ENCODE measurements at regions not wholly inside any gene's neighbourhood (a gene's known extent, or its start where the extent isn't known, plus 50 kb on each side); places are given as distances from the start of the nearest gene placed in this dataset.

- Histone ChIP-seq H3K9me3 (ENCODE audit: control insufficient read depth, insufficient read depth, low read length) (no peaks in the 10 kb centered on the region), H3K4me1 (ENCODE audit: control insufficient read depth, insufficient read depth, low read length) (0 out of 2 replicates have a peak, but pooled peaks cover 2% of the 10 kb centered on the region), H3K4me3 (ENCODE audit: low read length) (no peak overlapping the region), H3K27me3 (ENCODE audit: control insufficient read depth, insufficient read depth, low read length) (no peaks in the 10 kb centered on the region), H3K36me3 (ENCODE audit: control insufficient read depth, insufficient read depth, low read length) (no peaks in the 10 kb centered on the region), H3K27ac (ENCODE audit: low read length) (no peak overlapping the region)
- DNase-seq (ENCODE audit: low read depth, low spot score): no peak
- no CpG with 5 or more reads among the region's 25 CpGs for WGBS (ENCODE audit: insufficient coverage, insufficient read length)
These were observed 192.2 kb upstream of the C14orf180 start for GRCh38 chr14:104387022-104388010.

GRCh38 chr14:104388011-104388521 is 191.5 kb upstream of the C14orf180 start:
- no peaks in the 10 kb centered on the region for H3K27me3 ChIP-seq (ENCODE audit: control insufficient read depth, insufficient read depth, low read length)
- H3K36me3 ChIP-seq (ENCODE audit: control insufficient read depth, insufficient read depth, low read length): no peaks in the 10 kb centered on the region
- H3K4me3 ChIP-seq (ENCODE audit: low read length): no peak overlapping the region
- no peaks in the 10 kb centered on the region for H3K9me3 ChIP-seq (ENCODE audit: control insufficient read depth, insufficient read depth, low read length)
- H3K27ac ChIP-seq (ENCODE audit: low read length): no peak overlapping the region
- H3K4me1 ChIP-seq (ENCODE audit: control insufficient read depth, insufficient read depth, low read length): 0 out of 2 replicates have a peak, but pooled peaks cover 2% of the 10 kb centered on the region
- no CpG with 5 or more reads among the region's 28 CpGs for WGBS (ENCODE audit: insufficient coverage, insufficient read length)
- no peak for DNase-seq (ENCODE audit: low read depth, low spot score)

- H3K9me3 ChIP-seq (ENCODE audit: control insufficient read depth, insufficient read depth, low read length): no peaks in the 10 kb centered on the region
- WGBS (ENCODE audit: insufficient coverage, insufficient read length): no CpG with 5 or more reads among the region's 28 CpGs
- DNase-seq (ENCODE audit: low read depth, low spot score): no peak
- no peak overlapping the region for H3K4me3 ChIP-seq (ENCODE audit: low read length)
- H3K36me3 ChIP-seq (ENCODE audit: control insufficient read depth, insufficient read depth, low read length): no peaks in the 10 kb centered on the region
- H3K27me3 ChIP-seq (ENCODE audit: control insufficient read depth, insufficient read depth, low read length): no peaks in the 10 kb centered on the region
- 0 out of 2 replicates have a peak, but pooled peaks cover 2% of the 10 kb centered on the region for H3K4me1 ChIP-seq (ENCODE audit: control insufficient read depth, insufficient read depth, low read length)
- H3K27ac ChIP-seq (ENCODE audit: low read length): no peak overlapping the region
These were observed 190.8 kb upstream of the C14orf180 start for GRCh38 chr14:104388541-104389325.

- DNase-seq (ENCODE audit: low read depth, low spot score): no peak
- H3K36me3 ChIP-seq (ENCODE audit: control insufficient read depth, insufficient read depth, low read length): no peaks in the 10 kb centered on the region
- no peak overlapping the region for H3K4me3 ChIP-seq (ENCODE audit: low read length)
- no peak overlapping the region for H3K27ac ChIP-seq (ENCODE audit: low read length)
- H3K4me1 ChIP-seq (ENCODE audit: control insufficient read depth, insufficient read depth, low read length): 0 out of 2 replicates have a peak, but pooled peaks cover 2% of the 10 kb centered on the region
- H3K27me3 ChIP-seq (ENCODE audit: control insufficient read depth, insufficient read depth, low read length): no peaks in the 10 kb centered on the region
- no peaks in the 10 kb centered on the region for H3K9me3 ChIP-seq (ENCODE audit: control insufficient read depth, insufficient read depth, low read length)
- WGBS (ENCODE audit: insufficient coverage, insufficient read length): no CpG with 5 or more reads among the region's 28 CpGs
These were observed 190.0 kb upstream of the C14orf180 start for GRCh38 chr14:104389326-104390220.

GRCh38 chr14:104390221-104390931 is 189.2 kb upstream of the C14orf180 start:
- Histone ChIP-seq H3K9me3 (ENCODE audit: control insufficient read depth, insufficient read depth, low read length) (no peaks in the 10 kb centered on the region), H3K27ac (ENCODE audit: low read length) (no peak overlapping the region), H3K4me3 (ENCODE audit: low read length) (no peak overlapping the region), H3K27me3 (ENCODE audit: control insufficient read depth, insufficient read depth, low read length) (no peaks in the 10 kb centered on the region), H3K4me1 (ENCODE audit: control insufficient read depth, insufficient read depth, low read length) (no peaks in the 10 kb centered on the region), H3K36me3 (ENCODE audit: control insufficient read depth, insufficient read depth, low read length) (no peaks in the 10 kb centered on the region)
- DNase-seq (ENCODE audit: low read depth, low spot score): no peak
- WGBS (ENCODE audit: insufficient coverage, insufficient read length): no CpG with 5 or more reads among the region's 27 CpGs

GRCh38 chr14:104390941-104391901 is 188.3 kb upstream of the C14orf180 start:
- no peak overlapping the region for H3K27ac ChIP-seq (ENCODE audit: low read length)
- H3K9me3 ChIP-seq (ENCODE audit: control insufficient read depth, insufficient read depth, low read length): no peaks in the 10 kb centered on the region
- WGBS (ENCODE audit: insufficient coverage, insufficient read length): no CpG with 5 or more reads among the region's 33 CpGs
- DNase-seq (ENCODE audit: low read depth, low spot score): no peak
- no peaks in the 10 kb centered on the region for H3K4me1 ChIP-seq (ENCODE audit: control insufficient read depth, insufficient read depth, low read length)
- no peaks in the 10 kb centered on the region for H3K36me3 ChIP-seq (ENCODE audit: control insufficient read depth, insufficient read depth, low read length)
- no peak overlapping the region for H3K4me3 ChIP-seq (ENCODE audit: low read length)
- H3K27me3 ChIP-seq (ENCODE audit: control insufficient read depth, insufficient read depth, low read length): no peaks in the 10 kb centered on the region

GRCh38 chr14:104392001-104392395 is 187.6 kb upstream of the C14orf180 start:
- no peak for DNase-seq (ENCODE audit: low read depth, low spot score)
- H3K9me3 ChIP-seq (ENCODE audit: control insufficient read depth, insufficient read depth, low read length): no peaks in the 10 kb centered on the region
- H3K27me3 ChIP-seq (ENCODE audit: control insufficient read depth, insufficient read depth, low read length): no peaks in the 10 kb centered on the region
- H3K27ac ChIP-seq (ENCODE audit: low read length): no peak overlapping the region
- H3K36me3 ChIP-seq (ENCODE audit: control insufficient read depth, insufficient read depth, low read length): no peaks in the 10 kb centered on the region
- WGBS (ENCODE audit: insufficient coverage, insufficient read length): no CpG with 5 or more reads among the region's 6 CpGs
- no peak overlapping the region for H3K4me3 ChIP-seq (ENCODE audit: low read length)
- no peaks in the 10 kb centered on the region for H3K4me1 ChIP-seq (ENCODE audit: control insufficient read depth, insufficient read depth, low read length)

- H3K27me3 ChIP-seq (ENCODE audit: control insufficient read depth, insufficient read depth, low read length): no peaks in the 10 kb centered on the region
- DNase-seq (ENCODE audit: low read depth, low spot score): no peak
- no CpG with 5 or more reads among the region's 28 CpGs for WGBS (ENCODE audit: insufficient coverage, insufficient read length)
These were observed 187.0 kb upstream of the C14orf180 start for GRCh38 chr14:104392396-104393198.

More at GRCh38 chr14:104392396-104393198, 187.0 kb upstream of the C14orf180 start:
- no peaks in the 10 kb centered on the region; the same call in 1 of the 2 replicates for H3K9me3 ChIP-seq (ENCODE audit: control insufficient read depth, insufficient read depth, low read length)
- no peak overlapping the region for H3K4me3 ChIP-seq (ENCODE audit: low read length)
- no peaks in the 10 kb centered on the region for H3K36me3 ChIP-seq (ENCODE audit: control insufficient read depth, insufficient read depth, low read length)
- no peak overlapping the region for H3K27ac ChIP-seq (ENCODE audit: low read length)
- no peaks in the 10 kb centered on the region for H3K4me1 ChIP-seq (ENCODE audit: control insufficient read depth, insufficient read depth, low read length)

All from iPS DF 6.9 (cell line).